Fibroblast of villous mesenchyme (primary cell): ENCODE measurements at regions not wholly inside any gene's neighbourhood (a gene's known extent, or its start where the extent isn't known, plus 50 kb on each side); places are given as distances from the start of the nearest gene placed in this dataset.

Experiments
- DNase-seq: peaks from one replicate; pipeline ENCODE4 v3.0.0-alpha.2; 2010; ENCODE audit warnings: low read depth
- H3K4me3 ChIP-seq: 2 replicates; pipeline ENCODE4 v1.5.1; 2011; ENCODE audit warnings: low read depth, mild to moderate bottlenecking, low read length
- TF ChIP-seq, protein P1 (sequence below): IDR thresholded peaks from 2 replicates; pipeline ENCODE4 v1.5.1; 2012; ENCODE audit warnings: low read depth, mild to moderate bottlenecking, low read length; ENCODE audit not compliant: insufficient read depth

DNA sequence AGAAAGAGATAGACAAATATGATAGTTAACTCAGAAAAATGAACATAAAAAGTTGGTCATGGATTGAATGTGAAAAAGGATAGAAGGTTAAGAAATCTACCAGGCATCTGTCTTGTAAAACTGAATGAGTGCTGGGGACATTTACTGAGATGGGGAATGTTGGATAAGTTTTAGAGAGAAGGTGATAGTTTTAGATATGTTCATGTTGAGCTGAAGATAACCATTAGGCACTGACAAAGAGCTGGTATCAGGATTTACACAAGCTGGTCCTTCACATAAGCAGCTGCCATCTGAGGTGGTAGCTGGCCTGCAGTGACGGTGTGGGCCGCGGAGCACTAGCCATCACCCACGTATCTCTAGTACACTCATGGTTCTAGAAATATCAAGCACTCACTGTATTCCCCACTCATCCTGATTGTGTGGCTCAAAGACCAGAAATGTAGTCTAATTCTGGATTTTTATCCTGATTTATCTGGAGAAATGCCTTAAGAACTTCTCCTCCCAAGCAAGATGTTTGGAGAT, 194.4 kb upstream of the KCNJ16 start:
- DNase-seq = no peak
- no peak overlapping the region for H3K4me3 ChIP-seq
- TF ChIP-seq, protein P1, sequence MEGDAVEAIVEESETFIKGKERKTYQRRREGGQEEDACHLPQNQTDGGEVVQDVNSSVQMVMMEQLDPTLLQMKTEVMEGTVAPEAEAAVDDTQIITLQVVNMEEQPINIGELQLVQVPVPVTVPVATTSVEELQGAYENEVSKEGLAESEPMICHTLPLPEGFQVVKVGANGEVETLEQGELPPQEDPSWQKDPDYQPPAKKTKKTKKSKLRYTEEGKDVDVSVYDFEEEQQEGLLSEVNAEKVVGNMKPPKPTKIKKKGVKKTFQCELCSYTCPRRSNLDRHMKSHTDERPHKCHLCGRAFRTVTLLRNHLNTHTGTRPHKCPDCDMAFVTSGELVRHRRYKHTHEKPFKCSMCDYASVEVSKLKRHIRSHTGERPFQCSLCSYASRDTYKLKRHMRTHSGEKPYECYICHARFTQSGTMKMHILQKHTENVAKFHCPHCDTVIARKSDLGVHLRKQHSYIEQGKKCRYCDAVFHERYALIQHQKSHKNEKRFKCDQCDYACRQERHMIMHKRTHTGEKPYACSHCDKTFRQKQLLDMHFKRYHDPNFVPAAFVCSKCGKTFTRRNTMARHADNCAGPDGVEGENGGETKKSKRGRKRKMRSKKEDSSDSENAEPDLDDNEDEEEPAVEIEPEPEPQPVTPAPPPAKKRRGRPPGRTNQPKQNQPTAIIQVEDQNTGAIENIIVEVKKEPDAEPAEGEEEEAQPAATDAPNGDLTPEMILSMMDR = no peak

DNA sequence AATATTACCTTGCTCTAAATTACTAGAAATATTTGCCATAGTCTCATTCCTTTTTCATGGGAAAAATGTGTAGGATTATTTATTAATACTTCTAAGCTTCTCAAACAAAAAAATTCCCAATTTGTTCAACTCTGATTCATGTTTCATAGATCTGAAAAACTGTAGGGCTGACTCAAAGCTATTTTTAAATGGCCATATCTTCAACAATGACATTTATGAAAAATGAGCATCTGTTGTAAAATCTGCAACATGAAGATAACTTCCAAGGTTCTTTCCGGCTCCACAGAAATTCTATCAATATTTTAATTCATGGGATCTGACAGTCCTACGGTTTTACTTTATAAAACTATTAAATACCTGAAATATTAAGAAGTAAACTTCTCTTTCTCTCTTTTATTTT, 192.7 kb upstream of the KCNJ16 start:
- no peak overlapping the region for H3K4me3 ChIP-seq
- TF ChIP-seq, protein P1 = no peak
- DNase-seq = no peak

DNA sequence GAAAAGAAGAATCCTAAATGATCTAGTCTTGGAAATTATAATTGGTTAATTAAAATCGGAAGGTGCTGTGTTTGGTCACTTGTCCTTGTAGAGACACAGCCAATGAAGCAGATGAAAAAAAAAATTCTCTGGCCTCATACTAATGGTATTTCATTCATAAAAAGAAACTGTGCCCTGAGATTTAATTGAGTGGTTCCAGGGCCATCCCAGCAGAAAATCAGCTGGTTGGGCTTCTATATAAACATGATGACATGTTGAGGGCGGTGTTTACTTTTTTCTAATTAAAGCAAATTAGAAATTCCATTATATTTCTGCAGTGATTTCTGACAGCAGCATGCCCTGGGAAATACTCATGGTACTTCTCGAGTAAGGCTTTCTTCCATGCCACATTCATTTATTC, 191.9 kb upstream of the KCNJ16 start:
- DNase-seq = no peak
- no peak overlapping the region for H3K4me3 ChIP-seq
- TF ChIP-seq, protein P1 = no peak

DNA sequence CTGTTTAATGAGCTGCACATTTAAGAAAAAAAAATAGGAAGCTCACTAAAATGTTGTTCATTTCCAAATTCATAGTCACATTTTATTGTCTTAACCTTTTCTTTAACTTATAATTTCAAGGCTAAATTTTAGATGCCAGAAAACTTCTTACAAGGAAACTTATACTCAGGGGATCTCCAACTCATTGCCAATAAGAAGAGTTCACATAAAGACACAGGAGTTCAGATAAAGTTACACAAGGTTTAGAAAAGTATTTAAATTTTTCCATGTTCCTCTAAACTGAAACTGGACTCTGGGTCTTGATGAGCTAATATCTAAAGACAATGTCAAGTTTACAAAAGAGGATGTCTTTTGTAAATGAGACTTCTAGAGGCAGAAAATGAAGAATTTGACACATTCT, 190.7 kb upstream of the KCNJ16 start:
- DNase-seq = no peak
- TF ChIP-seq, protein P1 = no peak
- no peak overlapping the region for H3K4me3 ChIP-seq

DNA sequence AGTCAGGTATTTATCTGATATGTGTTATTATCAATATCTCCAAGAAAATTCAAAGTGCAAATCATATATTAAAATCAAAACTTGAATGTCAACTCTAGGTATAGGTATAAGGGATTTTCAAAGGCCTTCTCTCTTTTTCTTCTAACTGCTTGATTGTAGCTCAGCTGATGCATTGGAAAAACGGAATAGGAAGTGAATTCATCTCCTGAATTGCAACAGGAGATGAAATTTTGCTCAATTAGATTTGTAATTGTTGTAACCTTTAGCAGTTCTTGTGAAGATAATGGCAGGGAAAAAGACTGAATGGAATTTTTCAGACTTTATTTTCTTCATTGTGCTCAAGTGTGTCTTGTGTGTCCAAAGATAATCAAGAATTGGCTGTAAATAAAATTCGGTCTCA, 190.2 kb upstream of the KCNJ16 start:
- TF ChIP-seq, protein P1 = no peak
- DNase-seq = no peak
- no peak overlapping the region for H3K4me3 ChIP-seq

DNA sequence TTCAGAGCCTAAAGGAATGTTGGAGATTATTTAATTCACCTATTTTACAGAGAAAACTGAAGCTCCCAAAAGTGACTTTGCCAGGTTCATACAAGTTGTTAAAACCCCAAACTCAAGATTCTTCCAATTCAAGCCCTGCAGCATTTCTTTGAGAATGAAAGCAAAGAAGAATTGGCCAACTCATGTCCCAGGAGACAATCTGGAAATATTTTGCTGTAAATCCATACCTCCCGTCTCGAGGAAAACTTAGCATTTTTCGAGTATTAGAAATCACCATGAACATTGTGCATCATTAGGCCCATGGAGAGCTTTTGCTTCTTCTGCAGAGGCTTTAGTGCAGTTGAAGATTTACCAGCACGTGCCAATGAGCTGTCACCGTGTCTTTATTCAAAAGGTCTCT, 176.4 kb upstream of the KCNJ16 start:
- H3K4me3 ChIP-seq = no peak overlapping the region
- TF ChIP-seq, protein P1 = no peak
- DNase-seq = no peak

DNA sequence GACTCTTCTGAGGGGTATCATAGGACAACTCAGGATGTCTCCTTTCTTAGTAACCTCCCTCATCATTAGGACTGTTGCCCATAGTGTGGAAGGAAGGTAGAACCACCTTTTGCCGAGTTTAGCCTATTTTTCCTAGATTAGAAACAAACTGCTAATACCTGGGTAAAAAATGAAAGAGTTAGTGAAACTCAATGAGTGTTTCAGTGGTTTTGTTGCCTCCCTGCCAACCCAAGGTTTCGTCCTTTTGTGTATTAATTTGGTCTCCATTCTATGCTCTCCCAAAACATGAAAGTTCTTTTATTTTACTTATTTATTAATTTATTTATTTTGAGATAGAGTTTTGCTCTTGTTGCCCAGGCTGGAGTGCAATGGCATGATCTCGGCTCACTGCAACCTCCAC, 174.9 kb upstream of the KCNJ16 start:
- TF ChIP-seq, protein P1 = no peak
- H3K4me3 ChIP-seq = no peak overlapping the region
- DNase-seq = no peak
